Pancreas (tissue), 10 donors: ENCODE measurements at regions not wholly inside any gene's neighbourhood (a gene's known extent, or its start where the extent isn't known, plus 50 kb on each side); places are given as distances from the start of the nearest gene placed in this dataset.

Experiments used
- ATAC-seq, 4 donors: fragments of 200-7000 bp; cut with Tn5 transposase; one replicate each; pipeline versions ENCODE4 v1.8.0 to v1.9.1; 2020; ENCODE audit warnings: mild to moderate bottlenecking in 4 of 4, moderate library complexity in 4 of 4
- DNase-seq, 6 donors: peaks; one replicate each; pipeline ENCODE4 v3.0.0-alpha.2; 2020
- FAIRE-seq: peaks from 2 replicates; lab custom pipeline; 2012; peaks lifted over from hg19 to GRCh38; lab: Jason Lieb, UNC
- H3K27ac ChIP-seq, 4 donors: fragments of 200-600 bp; sonication (generic); 1 replicate in 3 of 4; 2 replicates in 1 of 4; pipeline versions ENCODE4 v1.5.0 to v1.8.0; 2020
- H3K27me3 ChIP-seq, 4 donors: fragments of 200-600 bp; one replicate each; pipeline ENCODE4 v1.8.0; 2021
- H3K36me3 ChIP-seq, 3 donors: fragments of 200-600 bp; sonication (generic) in 1 of 3; one replicate each; pipeline versions ENCODE4 v1.5.0 to v1.8.0; 2020 to 2021
- H3K4me1 ChIP-seq, 3 donors: fragments of 200-600 bp; one replicate each; pipeline ENCODE4 v1.8.0; 2021
- H3K4me3 ChIP-seq, 4 donors: fragments of 200-600 bp; sonication (generic) in 2 of 4; one replicate each; pipeline versions ENCODE4 v1.5.0 to v1.8.0; 2020 to 2021
- H3K9me3 ChIP-seq, 4 donors: fragments of 200-600 bp; one replicate each; pipeline ENCODE4 v1.8.0; 2021
- CTCF ChIP-seq, 4 donors: fragments of 200-600 bp; sonication (generic) in 3 of 4; IDR thresholded peaks; one replicate each; pipeline versions ENCODE4 v1.5.0 to v1.8.0; 2021; ENCODE audit warnings: antibody characterized with exemption in 4 of 4
- WGBS, 2 donors: extraction: QIAGEN DNeasy Blood & Tissue Kit; methylation state at CpG; one replicate each; pipeline ENCODE4 v1.1.7; 2013; 5-methylcytosine and 5-hydroxymethylcytosine counted together
- intact Hi-C, 3 donors: fragments of 100-400 bp; cut with DNase I; formaldehyde crosslinking; loops; one replicate each; pipeline versions ENCODE4 v1.11.1 to v1.14.2; 2022
- donor health status: healthy with polysubstance abuse.
- donor health status: DM: no; HTN: no; CAD: no; lungs with moderate emphysema.
- donor health status: DM: no; HTN: no; CAD: no.
- donor health status: control.
- donor health status: control.
- donor health status: Bipolar disorder and iron deficiency.
- donor health status: DM: yes; HTN: yes; CAD: no.
- donor health status: DM: no; HTN: no; CAD: no.
- donor health status: DM: no; HTN: no; CAD: no.
- donor health status: DM: yes; HTN: yes; CAD: no.

- H3K27me3 ChIP-seq = no peaks in the 10 kb centered on the region
- 81 to 96% methylated on average over 1 of the region's 1 CpG for WGBS, 2 donors
- DNase-seq (no peak), FAIRE-seq (no peak), ATAC-seq (no peak)
- no peak overlapping the region for H3K27ac ChIP-seq
- intact Hi-C loops = no loop called here
- no peaks in the 10 kb centered on the region for H3K4me1 ChIP-seq
- no peaks in the 10 kb centered on the region for H3K36me3 ChIP-seq
- H3K9me3 ChIP-seq = no peaks in the 10 kb centered on the region
- no peak overlapping the region for H3K4me3 ChIP-seq
- TF ChIP-seq CTCF (IDR thresholded peaks at IDR 0.05) = no peak
Measured at GRCh38 chr1:193433599-193433998, 247.2 kb upstream of the B3GALT2 start.

DNA sequence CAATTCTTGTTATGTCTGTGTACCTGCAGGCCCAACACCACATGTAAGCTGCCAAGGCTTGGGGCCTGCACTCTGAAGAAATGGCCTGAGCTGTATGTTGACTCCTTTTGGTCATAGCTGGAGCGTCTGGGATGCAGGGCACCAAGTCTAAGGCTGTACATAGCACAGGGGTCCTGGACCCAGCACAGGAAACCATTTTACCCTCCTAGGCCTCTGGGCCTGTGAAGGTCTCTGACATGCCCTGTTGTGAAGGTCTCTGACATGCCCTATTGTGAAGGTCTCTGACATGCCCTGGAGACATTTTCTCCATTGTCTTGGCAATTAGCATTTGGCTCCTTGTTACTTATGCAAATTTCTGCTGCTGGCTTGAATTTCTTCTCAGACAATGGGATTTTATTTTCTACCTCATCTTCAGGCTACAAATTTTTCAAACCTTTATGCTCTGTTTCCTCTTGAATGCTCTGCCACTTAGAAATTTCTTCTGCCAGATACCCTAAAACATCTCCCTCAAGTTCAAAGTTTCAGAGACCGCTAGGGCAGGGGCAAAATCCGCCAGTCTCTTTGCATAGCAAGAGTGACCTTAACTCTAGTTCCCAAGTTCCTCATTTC lies 246.7 kb upstream of the B3GALT2 start:
- TF ChIP-seq CTCF (IDR thresholded peaks at IDR 0.05) = no peak
- Histone ChIP-seq H3K27me3 (no peaks in the 10 kb centered on the region), H3K36me3 (no peaks in the 10 kb centered on the region), H3K4me3 (no peak overlapping the region), H3K9me3 (no peaks in the 10 kb centered on the region), H3K27ac (no peak overlapping the region), H3K4me1 (no peaks in the 10 kb centered on the region)
- DNase-seq (no peak), FAIRE-seq (no peak), ATAC-seq (no peak)
- 94 to 95% methylated on average over 3 of the region's 3 CpGs for WGBS, 2 donors
- intact Hi-C loops = no loop called here

DNA sequence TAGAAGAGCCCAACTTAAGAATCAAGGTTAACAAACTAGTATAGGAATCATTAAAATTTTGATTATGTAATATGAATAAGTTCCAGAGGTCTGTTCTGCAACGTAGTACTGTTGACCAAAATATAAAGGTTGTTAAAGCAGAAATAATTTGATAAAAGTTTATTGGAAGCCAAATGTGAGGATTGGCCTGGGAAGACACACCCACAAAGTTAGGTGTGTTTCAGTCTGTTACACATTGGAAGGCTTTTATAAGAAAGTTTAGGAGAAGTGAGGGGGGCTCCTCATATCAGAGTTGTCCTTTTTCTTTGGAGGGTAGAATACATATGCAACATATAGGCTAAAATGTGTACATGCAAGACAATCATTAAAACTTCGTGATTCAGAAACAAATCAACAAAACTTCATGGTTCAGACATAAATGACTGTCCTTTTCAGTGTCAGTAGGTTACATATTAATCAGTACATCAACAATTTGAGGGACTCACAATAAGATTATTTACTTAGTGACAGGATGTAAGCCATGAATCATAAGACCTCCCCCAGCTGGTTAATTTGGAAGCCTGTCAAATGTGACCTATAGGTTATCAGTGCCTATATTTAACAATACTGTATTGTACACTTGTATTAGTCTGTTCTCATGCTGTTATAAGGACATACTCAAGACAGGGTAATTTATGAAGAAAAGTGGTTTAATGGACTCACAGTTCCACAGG lies 245.0 kb upstream of the B3GALT2 start:
- ATAC-seq (peak in 3 of 4 donors; percentile 18 to 64 (median 54)), FAIRE-seq (no peak), DNase-seq (no peak)
- H3K27me3 ChIP-seq = no peaks in the 10 kb centered on the region
- WGBS, 2 donors = 20 to 25% methylated on average over 2 of the region's 2 CpGs
- intact Hi-C loops = no loop called here
- H3K4me3 ChIP-seq = no peak overlapping the region
- H3K27ac ChIP-seq = no peak overlapping the region
- no peaks in the 10 kb centered on the region for H3K36me3 ChIP-seq
- TF ChIP-seq CTCF (IDR thresholded peaks at IDR 0.05) = no peak
- no peaks in the 10 kb centered on the region for H3K9me3 ChIP-seq
- H3K4me1 ChIP-seq = no peaks in the 10 kb centered on the region

DNA sequence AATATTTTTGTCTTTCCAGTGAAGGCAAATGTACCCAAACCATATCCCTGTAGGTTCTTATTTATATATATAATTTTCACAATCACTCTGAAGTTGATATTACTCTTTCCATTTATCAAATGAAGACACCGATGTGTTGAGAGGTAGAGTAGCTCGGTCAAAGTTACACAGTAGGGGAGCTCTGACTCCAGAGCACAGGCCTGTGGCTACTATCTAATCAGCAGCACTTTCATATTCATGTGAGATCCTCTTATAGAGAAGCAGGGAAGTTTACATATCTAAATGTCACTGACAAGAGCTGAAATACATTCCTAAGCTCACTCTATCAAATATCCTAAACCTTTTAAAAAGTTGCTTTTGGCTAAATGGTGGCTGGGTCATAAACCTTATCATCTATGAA lies 241.1 kb upstream of the B3GALT2 start:
- Histone ChIP-seq H3K9me3 (no peaks in the 10 kb centered on the region), H3K4me3 (no peak overlapping the region), H3K36me3 (no peaks in the 10 kb centered on the region), H3K27me3 (no peaks in the 10 kb centered on the region), H3K4me1 (no peaks in the 10 kb centered on the region), H3K27ac (no peak overlapping the region)
- WGBS, 2 donors = 73 to 86% methylated on average over 2 of the region's 2 CpGs
- intact Hi-C loops = no loop called here
- FAIRE-seq = no peak
- no peak for ATAC-seq
- DNase-seq = no peak
- no peak for TF ChIP-seq CTCF (IDR thresholded peaks at IDR 0.05)

GRCh38 chr1:193426061-193426460 lies 239.6 kb upstream of the B3GALT2 start:
- Histone ChIP-seq H3K36me3 (no peaks in the 10 kb centered on the region), H3K27me3 (no peaks in the 10 kb centered on the region), H3K4me3 (no peak overlapping the region), H3K4me1 (no peaks in the 10 kb centered on the region), H3K9me3 (no peaks in the 10 kb centered on the region), H3K27ac (no peak overlapping the region)
- FAIRE-seq (no peak), DNase-seq (no peak), ATAC-seq (no peak)
- TF ChIP-seq CTCF (IDR thresholded peaks at IDR 0.05) = no peak
- WGBS, 2 donors = 71 to 93% methylated on average over 2 of the region's 2 CpGs
- intact Hi-C loops = no loop called here
